ENCODE measurements at regions not wholly inside any gene's neighbourhood (a gene's known extent, or its start where the extent isn't known, plus 50 kb on each side); places are given as distances from the start of the nearest gene placed in this dataset.

GRCh38 chr10:128511284-128511683, 385.1 kb upstream of the MKI67 start:
- WGBS, 2 donors: 55 to 64% methylated on average over 11 of the region's 11 CpGs
- H3K27me3 ChIP-seq: no peaks in the 10 kb centered on the region
- H3K4me3 ChIP-seq: no peak overlapping the region
- intact Hi-C loops (cut with DNase I): no loop called here
- no peaks in the 10 kb centered on the region for H3K4me1 ChIP-seq
- H3K36me3 ChIP-seq: no peaks in the 10 kb centered on the region
- DNase-seq: no peak
- no peaks in the 10 kb centered on the region for H3K9me3 ChIP-seq
- no peak overlapping the region for H3K27ac ChIP-seq
- no peak for TF ChIP-seq POLR2A (IDR thresholded peaks at IDR 0.05)
- TF ChIP-seq POLR2AphosphoS5 (IDR thresholded peaks at IDR 0.05): no peak

DNA sequence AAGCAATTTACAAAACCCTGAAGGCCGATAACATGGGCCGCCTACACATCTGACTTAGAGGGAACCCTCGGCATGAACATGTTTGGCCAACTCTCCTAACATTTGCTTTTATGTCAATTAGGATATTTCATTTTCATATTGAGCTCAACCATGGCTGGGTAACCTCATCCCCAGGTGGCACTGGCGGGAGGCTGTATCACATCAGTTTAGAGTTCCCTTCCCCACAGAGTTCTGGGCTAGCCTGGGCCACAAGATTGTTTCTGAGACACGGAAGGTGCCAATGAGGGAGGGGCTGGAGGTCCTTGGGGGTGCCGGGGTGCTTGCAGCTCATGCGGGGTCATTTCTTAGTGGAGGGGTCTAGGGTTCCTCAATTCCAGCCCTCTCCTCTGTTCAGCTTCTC, 386.5 kb upstream of the MKI67 start:
- Histone ChIP-seq H3K36me3 (no peaks in the 10 kb centered on the region), H3K27ac (no peak overlapping the region), H3K27me3 (no peaks in the 10 kb centered on the region), H3K4me1 (no peaks in the 10 kb centered on the region), H3K9me3 (no peaks in the 10 kb centered on the region), H3K4me3 (no peak overlapping the region)
- 92 to 93% methylated on average over 7 of the region's 7 CpGs for WGBS, 2 donors
- intact Hi-C loops (cut with DNase I): no loop called here
- TF ChIP-seq POLR2A (IDR thresholded peaks at IDR 0.05) (no peak), POLR2AphosphoS5 (IDR thresholded peaks at IDR 0.05) (no peak), EP300 (IDR thresholded peaks at IDR 0.05) (no peak), CTCF (IDR thresholded peaks at IDR 0.05) (no peak)
- no peak for DNase-seq

GRCh38 chr10:128514536-128514935, 388.3 kb upstream of the MKI67 start:
- 72 to 80% methylated on average over 6 of the region's 6 CpGs for WGBS, 2 donors
- Histone ChIP-seq H3K9me3 (no peaks in the 10 kb centered on the region), H3K27me3 (no peaks in the 10 kb centered on the region), H3K36me3 (no peaks in the 10 kb centered on the region), H3K4me3 (no peak overlapping the region), H3K4me1 (no peaks in the 10 kb centered on the region), H3K27ac (no peak overlapping the region)
- intact Hi-C loops (cut with DNase I): no loop called here
- DNase-seq: no peak
- no peak for TF ChIP-seq POLR2AphosphoS5 (IDR thresholded peaks at IDR 0.05)
- TF ChIP-seq EP300 (IDR thresholded peaks at IDR 0.05): no peak
- TF ChIP-seq POLR2A (IDR thresholded peaks at IDR 0.05): no peak
- no peak for TF ChIP-seq CTCF (IDR thresholded peaks at IDR 0.05)

GRCh38 chr10:128516180-128516579, 390.0 kb upstream of the MKI67 start:
- WGBS, 2 donors: 81% methylated on average over 3 of the region's 3 CpGs
- no peak overlapping the region for H3K4me3 ChIP-seq
- H3K9me3 ChIP-seq: no peaks in the 10 kb centered on the region
- H3K4me1 ChIP-seq: no peaks in the 10 kb centered on the region
- no peak for DNase-seq
- H3K36me3 ChIP-seq: no peaks in the 10 kb centered on the region
- intact Hi-C loops (cut with DNase I): no loop called here
- no peak overlapping the region for H3K27ac ChIP-seq
- TF ChIP-seq POLR2A (IDR thresholded peaks at IDR 0.05) (no peak), CTCF (IDR thresholded peaks at IDR 0.05) (no peak), EP300 (IDR thresholded peaks at IDR 0.05) (no peak), POLR2AphosphoS5 (IDR thresholded peaks at IDR 0.05) (no peak)
- peaks cover 0 to 3% (median 0%) of the 10 kb centered on the region in 3 donors for H3K27me3 ChIP-seq

GRCh38 chr10:128517167-128517566, 390.9 kb upstream of the MKI67 start:
- DNase-seq: no peak
- intact Hi-C loops (cut with DNase I): no loop called here
- Histone ChIP-seq H3K9me3 (no peaks in the 10 kb centered on the region), H3K4me3 (no peak overlapping the region), H3K27me3 (peaks cover 0 to 3% (median 0%) of the 10 kb centered on the region in 3 donors), H3K36me3 (no peaks in the 10 kb centered on the region), H3K27ac (no peak overlapping the region), H3K4me1 (no peaks in the 10 kb centered on the region)
- WGBS, 2 donors: 80 to 84% methylated on average over 11 of the region's 11 CpGs
- TF ChIP-seq CTCF (IDR thresholded peaks at IDR 0.05): no peak
- TF ChIP-seq POLR2A (IDR thresholded peaks at IDR 0.05): no peak
- TF ChIP-seq EP300 (IDR thresholded peaks at IDR 0.05): no peak
- TF ChIP-seq POLR2AphosphoS5 (IDR thresholded peaks at IDR 0.05): no peak

Measured in sigmoid colon (tissue), 6 donors.